OCI-LY7 (cell line): ENCODE measurements at regions not wholly inside any gene's neighbourhood (a gene's known extent, or its start where the extent isn't known, plus 50 kb on each side); places are given as distances from the start of the nearest gene placed in this dataset.

Experiments used
- BruUV-seq: library from RNA; stranded (reverse); fragments of 400-500 nt; replicated peaks from 2 replicates; lab custom pipeline; 2021; lab: Mats Ljungman, UMichigan
- CTCF ChIA-PET: fragments of 300-600 bp; sonication (Branson Sonifier 250); formaldehyde crosslinking; loops from one replicate; lab custom pipeline; 2022; ENCODE audit warnings: antibody characterized with exemption; ENCODE audit not compliant: unreplicated experiment; lab: Charles Lee
- POLR2A ChIA-PET: fragments of 300-600 bp; sonication (Branson Sonifier 250); formaldehyde crosslinking; loops from one replicate; lab custom pipeline; 2022; ENCODE audit warnings: antibody characterized with exemption; lab: Charles Lee
- DNase-seq: peaks from one replicate; pipeline ENCODE4 v3.0.0-alpha.2; 2015; ENCODE audit warnings: low spot score
- H2AFZ ChIP-seq: fragments of 200-600 bp; sonication (generic), shearing (Covaris generic); 2 replicates; pipeline ENCODE4 v1.6.1; 2014; ENCODE audit warnings: mild to moderate bottlenecking, antibody characterized with exemption, low read length, moderate library complexity
- H3K27ac ChIP-seq: fragments of 200-600 bp; sonication (generic); 2 replicates; pipeline ENCODE4 v1.5.1; 2014; ENCODE audit warnings: mixed run types, low read depth, mild to moderate bottlenecking, moderate library complexity, low read length, inconsistent platforms; ENCODE audit not compliant: poor library complexity, severe bottlenecking
- H3K36me3 ChIP-seq: fragments of 200-600 bp; sonication (generic); 2 replicates; pipeline ENCODE4 v1.6.1; 2014; ENCODE audit warnings: mild to moderate bottlenecking, antibody characterized with exemption, low read length, moderate library complexity, mixed read lengths; ENCODE audit not compliant: insufficient read depth
- H3K4me1 ChIP-seq: fragments of 200-600 bp; sonication (generic); 2 replicates; pipeline ENCODE4 v1.5.1; 2014; ENCODE audit warnings: mild to moderate bottlenecking, low read length; ENCODE audit not compliant: insufficient read depth, poor library complexity, severe bottlenecking
- H3K4me2 ChIP-seq: fragments of 200-600 bp; sonication (generic); 2 replicates; pipeline ENCODE4 v1.6.1; 2014; ENCODE audit warnings: mild to moderate bottlenecking, low read length
- H3K4me3 ChIP-seq: fragments of 200-600 bp; sonication (generic); 2 replicates; pipeline ENCODE4 v1.5.1; 2014; ENCODE audit warnings: mild to moderate bottlenecking, low read depth, low read length; ENCODE audit not compliant: poor library complexity, severe bottlenecking
- H3K79me2 ChIP-seq: fragments of 200-600 bp; sonication (generic); 2 replicates; pipeline ENCODE4 v1.6.1; 2016; ENCODE audit warnings: low read depth, mild to moderate bottlenecking, low read length, moderate library complexity, mixed read lengths; ENCODE audit not compliant: insufficient read depth
- H3K9me2 ChIP-seq: fragments of 200-600 bp; sonication (generic); 2 replicates; pipeline ENCODE4 v1.6.1; 2016; ENCODE audit warnings: mild to moderate bottlenecking, low read length, mixed read lengths; ENCODE audit not compliant: insufficient read depth
- H3K9me3 ChIP-seq: fragments of 200-600 bp; sonication (generic); 2 replicates; pipeline ENCODE4 v1.6.1; 2014; ENCODE audit warnings: mild to moderate bottlenecking, mixed run types, low read length, mixed read lengths
- H4K20me1 ChIP-seq: fragments of 200-600 bp; sonication (generic); 2 replicates; pipeline ENCODE4 v1.6.1; 2014; ENCODE audit warnings: mild to moderate bottlenecking, antibody characterized with exemption, low read length, moderate library complexity, mixed read lengths; ENCODE audit not compliant: insufficient read depth
- CTCF ChIP-seq: fragments of 200-600 bp; sonication (generic); conservative IDR thresholded peaks from 2 replicates; pipeline ENCODE4 v1.5.1; 2014; ENCODE audit warnings: mild to moderate bottlenecking, antibody characterized with exemption, low read length, moderate library complexity, mixed read lengths
- EZH2phosphoT487 ChIP-seq: fragments of 200-600 bp; sonication (generic); IDR thresholded peaks from 2 replicates; pipeline ENCODE4 v1.6.1; 2018; ENCODE audit warnings: low read depth, borderline replicate concordance, mild to moderate bottlenecking, mixed run types, antibody characterized with exemption, low read length, moderate library complexity, mixed read lengths
- intact Hi-C: fragments of 100-400 bp; cut with micrococcal nuclease; formaldehyde crosslinking; loops from one replicate; pipeline ENCODE4 v1.10.0; 2022; ENCODE audit not compliant: unreplicated experiment

- DNase-seq = no peak
- Histone ChIP-seq H3K79me2 (no peaks in the 10 kb centered on the region), H3K9me2 (no peaks in the 10 kb centered on the region), H3K27ac (no peak overlapping the region), H3K4me3 (no peak overlapping the region), H3K4me2 (no peak overlapping the region), H3K36me3 (no peaks in the 10 kb centered on the region), H3K4me1 (no peaks in the 10 kb centered on the region), H4K20me1 (no peaks in the 10 kb centered on the region), H3K9me3 (peaks cover 6% of the 10 kb centered on the region; the same call in 1 of the 2 replicates), H2AFZ (no peak overlapping the region)
- TF ChIP-seq CTCF (no peak), EZH2phosphoT487 (no peak)
- intact Hi-C loops = no loop called here
- ChIA-PET CTCF (no interaction called here), POLR2A (interaction anchor here (0.6 to 1.2 kb wide), 3 partner anchors 9 to 444 kb away, joined by 3 read pairs; no protein-coding TSS in a partner anchor)
- BruUV-seq = no TSS peak
Observed at GRCh38 chr10:85043207-85043606, 714.8 kb downstream of the CCSER2 start.

GRCh38 chr10:85045046-85045445 is 716.7 kb downstream of the CCSER2 start:
- no peak for DNase-seq
- Histone ChIP-seq H3K27ac (no peak overlapping the region), H2AFZ (no peak overlapping the region), H3K79me2 (no peaks in the 10 kb centered on the region), H3K4me3 (no peak overlapping the region), H3K4me2 (no peak overlapping the region), H3K9me3 (no peaks in the 10 kb centered on the region), H3K4me1 (no peaks in the 10 kb centered on the region), H4K20me1 (no peaks in the 10 kb centered on the region), H3K9me2 (no peaks in the 10 kb centered on the region), H3K36me3 (no peaks in the 10 kb centered on the region)
- CTCF ChIA-PET = no interaction called here
- intact Hi-C loops = no loop called here
- POLR2A ChIA-PET = interaction anchor here (0.7 kb wide), 1 partner anchor 21 kb away, joined by 3 read pairs; no protein-coding TSS in a partner anchor
- BruUV-seq = no TSS peak
- TF ChIP-seq EZH2phosphoT487 (no peak), CTCF (no peak)

- H3K4me2 ChIP-seq = no peak overlapping the region
- DNase-seq = no peak
- H3K9me2 ChIP-seq = no peaks in the 10 kb centered on the region
- H3K9me3 ChIP-seq = no peaks in the 10 kb centered on the region
- intact Hi-C loops = no loop called here
- H3K4me1 ChIP-seq = no peaks in the 10 kb centered on the region
- no TSS peak for BruUV-seq
- H3K36me3 ChIP-seq = no peaks in the 10 kb centered on the region
- no peak for TF ChIP-seq EZH2phosphoT487
- TF ChIP-seq CTCF = no peak
- no peaks in the 10 kb centered on the region for H3K79me2 ChIP-seq
- ChIA-PET CTCF (no interaction called here), POLR2A (interaction anchor here (0.6 kb wide), 2 partner anchors 10 to 266 kb away, joined by 3 read pairs; no protein-coding TSS in a partner anchor)
- H4K20me1 ChIP-seq = no peaks in the 10 kb centered on the region
- H3K27ac ChIP-seq = no peak overlapping the region
- no peak overlapping the region for H3K4me3 ChIP-seq
- no peak overlapping the region for H2AFZ ChIP-seq
Observed at GRCh38 chr10:85047170-85047834, 718.9 kb downstream of the CCSER2 start.
